Adipocyte (in vitro differentiated cells): ENCODE measurements at regions not wholly inside any gene's neighbourhood (a gene's known extent, or its start where the extent isn't known, plus 50 kb on each side); places are given as distances from the start of the nearest gene placed in this dataset.
"Not testable (repeated sequence)": the region's sequence is repeated elsewhere in the genome, so short reads cannot be mapped to it uniquely, and the experiment has no call there.

ENCODE experiments used
- DNase-seq: peaks from one replicate; pipeline ENCODE4 v3.0.0-alpha.2; 2015; ENCODE audit warnings: low read depth
- H3K27me3 ChIP-seq: replicated peaks from 2 replicates; pipeline ENCODE4 v1.7.0; 2013; ENCODE audit warnings: mild to moderate bottlenecking, low read length, moderate library complexity; ENCODE audit not compliant: control insufficient read depth, insufficient read depth
- H3K36me3 ChIP-seq: 2 replicates; pipeline ENCODE4 v1.7.0; 2013; ENCODE audit warnings: low read length, mild to moderate bottlenecking, moderate library complexity; ENCODE audit not compliant: control insufficient read depth, insufficient read depth, severe bottlenecking
- H3K4me1 ChIP-seq: 2 replicates; pipeline ENCODE4 v1.7.0; 2013; ENCODE audit warnings: mild to moderate bottlenecking, low read length, moderate library complexity; ENCODE audit not compliant: control insufficient read depth, insufficient read depth
- H3K4me3 ChIP-seq: 2 replicates; pipeline ENCODE4 v1.7.0; 2013; ENCODE audit warnings: mild to moderate bottlenecking, low read length, moderate library complexity
- H3K9ac ChIP-seq: 2 replicates; pipeline ENCODE4 v1.7.0; 2013; ENCODE audit warnings: mild to moderate bottlenecking, low read length, moderate library complexity
- H3K9me3 ChIP-seq: 2 replicates; pipeline ENCODE4 v1.7.0; 2013; ENCODE audit warnings: mild to moderate bottlenecking, low read length, moderate library complexity; ENCODE audit not compliant: control insufficient read depth

GRCh38 chr5:106399391-106399790 is 1271.3 kb downstream of the EFNA5 start:
- Histone ChIP-seq H3K4me1 (peaks cover 17% of the 10 kb centered on the region), H3K4me3 (no peak overlapping the region), H3K36me3 (no peaks in the 10 kb centered on the region), H3K9ac (no peak overlapping the region), H3K27me3 (no peaks in the 10 kb centered on the region), H3K9me3 (no peaks in the 10 kb centered on the region)
- DNase-seq: peak; percentile 75

- Histone ChIP-seq H3K9ac (no peak overlapping the region), H3K4me3 (no peak overlapping the region), H3K9me3 (no peaks in the 10 kb centered on the region), H3K4me1 (peaks cover 17% of the 10 kb centered on the region), H3K36me3 (no peaks in the 10 kb centered on the region), H3K27me3 (no peaks in the 10 kb centered on the region)
- DNase-seq: peak; percentile 82
Measured at GRCh38 chr5:106397700-106398099, 1273.0 kb downstream of the EFNA5 start.

GRCh38 chr5:106393276-106393675 is 1277.5 kb downstream of the EFNA5 start:
- Histone ChIP-seq H3K27me3 (no peaks in the 10 kb centered on the region), H3K4me1 (peaks cover 11% of the 10 kb centered on the region), H3K9me3 (no peaks in the 10 kb centered on the region), H3K9ac (no peak overlapping the region), H3K4me3 (no peak overlapping the region), H3K36me3 (no peaks in the 10 kb centered on the region)
- DNase-seq: no peak

- no peak overlapping the region for H3K9ac ChIP-seq
- H3K9me3 ChIP-seq: no peaks in the 10 kb centered on the region
- DNase-seq: no peak
- no peak overlapping the region for H3K4me3 ChIP-seq
- H3K27me3 ChIP-seq: no peaks in the 10 kb centered on the region
- no peaks in the 10 kb centered on the region for H3K36me3 ChIP-seq
- H3K4me1 ChIP-seq: peaks cover 6% of the 10 kb centered on the region
Measured at GRCh38 chr5:106392766-106393165, 1278.0 kb downstream of the EFNA5 start.

GRCh38 chr5:106387767-106388166 is 1283.0 kb downstream of the EFNA5 start:
- H3K9me3 ChIP-seq, H3K9ac ChIP-seq, H3K36me3 ChIP-seq, DNase-seq, H3K4me3 ChIP-seq, H3K4me1 ChIP-seq, H3K27me3 ChIP-seq: not testable (repeated sequence)

GRCh38 chr5:106386287-106386686 is 1284.5 kb downstream of the EFNA5 start:
- Histone ChIP-seq H3K27me3 (no peaks in the 10 kb centered on the region), H3K9ac (no peak overlapping the region), H3K36me3 (no peaks in the 10 kb centered on the region), H3K4me1 (no peaks in the 10 kb centered on the region), H3K9me3 (no peaks in the 10 kb centered on the region), H3K4me3 (no peak overlapping the region)
- DNase-seq: no peak

GRCh38 chr5:106380736-106381135 is 1290.0 kb downstream of the EFNA5 start:
- Histone ChIP-seq H3K4me3 (no peak overlapping the region), H3K9ac (no peak overlapping the region), H3K36me3 (no peaks in the 10 kb centered on the region), H3K4me1 (no peaks in the 10 kb centered on the region), H3K27me3 (no peaks in the 10 kb centered on the region), H3K9me3 (no peaks in the 10 kb centered on the region)
- DNase-seq: peak; percentile 41

GRCh38 chr5:106376522-106376921 is 1294.2 kb downstream of the EFNA5 start:
- Histone ChIP-seq H3K4me3 (no peak overlapping the region), H3K27me3 (no peaks in the 10 kb centered on the region), H3K4me1 (no peaks in the 10 kb centered on the region), H3K9ac (no peak overlapping the region), H3K36me3 (no peaks in the 10 kb centered on the region), H3K9me3 (peaks cover 8% of the 10 kb centered on the region)
- peak; percentile 18 for DNase-seq

- no peak overlapping the region for H3K9ac ChIP-seq
- H3K36me3 ChIP-seq: no peaks in the 10 kb centered on the region
- H3K4me3 ChIP-seq: no peak overlapping the region
- H3K27me3 ChIP-seq: no peaks in the 10 kb centered on the region
- H3K4me1 ChIP-seq: no peaks in the 10 kb centered on the region
- peaks cover 9% of the 10 kb centered on the region for H3K9me3 ChIP-seq
- DNase-seq: no peak
Measured at GRCh38 chr5:106374956-106375355, 1295.8 kb downstream of the EFNA5 start.

GRCh38 chr5:106368021-106368420 is 1302.7 kb downstream of the EFNA5 start:
- Histone ChIP-seq H3K9me3 (peaks cover 15% of the 10 kb centered on the region), H3K4me1 (no peaks in the 10 kb centered on the region), H3K9ac (no peak overlapping the region), H3K27me3 (no peaks in the 10 kb centered on the region), H3K4me3 (no peak overlapping the region), H3K36me3 (no peaks in the 10 kb centered on the region)
- no peak for DNase-seq

- Histone ChIP-seq H3K4me1 (no peaks in the 10 kb centered on the region), H3K36me3 (no peaks in the 10 kb centered on the region), H3K27me3 (no peaks in the 10 kb centered on the region), H3K9me3 (peaks cover 12% of the 10 kb centered on the region), H3K9ac (no peak overlapping the region), H3K4me3 (no peak overlapping the region)
- DNase-seq: no peak
Measured at GRCh38 chr5:106367281-106367680, 1303.5 kb downstream of the EFNA5 start.

- Histone ChIP-seq H3K9ac (no peak overlapping the region), H3K9me3 (peaks cover 4% of the 10 kb centered on the region), H3K4me1 (no peaks in the 10 kb centered on the region), H3K36me3 (no peaks in the 10 kb centered on the region), H3K4me3 (no peak overlapping the region), H3K27me3 (no peaks in the 10 kb centered on the region)
- DNase-seq: no peak
Measured at GRCh38 chr5:106363578-106363977, 1307.2 kb downstream of the EFNA5 start.
